Activated naive CD4-positive, alpha-beta T cell treated with anti-CD3 and anti-CD28 coated beads, Interleukin-2, amount 50 U/mL, for 16 hours (primary cell): ENCODE measurements at regions not wholly inside any gene's neighbourhood (a gene's known extent, or its start where the extent isn't known, plus 50 kb on each side); places are given as distances from the start of the nearest gene placed in this dataset.
"Not testable (repeated sequence)": the region's sequence is repeated elsewhere in the genome, so short reads cannot be mapped to it uniquely, and the experiment has no call there.

Experiments used
- DNase-seq: peaks from one replicate; pipeline ENCODE4 v3.0.0-alpha.2; 2020

- DNase-seq, result no peak
Measured at GRCh38 chr14:84882830-84883229, 647.1 kb upstream of the FLRT2 start.

- DNase-seq, result no peak
Measured at GRCh38 chr14:84885061-84885460, 644.9 kb upstream of the FLRT2 start.

- no peak for DNase-seq
Measured at GRCh38 chr14:84891404-84891803, 638.5 kb upstream of the FLRT2 start.

- no peak for DNase-seq
Measured at GRCh38 chr14:84894254-84894653, 635.7 kb upstream of the FLRT2 start.

- no peak for DNase-seq
Measured at GRCh38 chr14:84922370-84922769, 607.6 kb upstream of the FLRT2 start.

- no peak for DNase-seq
Measured at GRCh38 chr14:84926656-84927055, 603.3 kb upstream of the FLRT2 start.

- DNase-seq, result no peak
Measured at GRCh38 chr14:84927096-84927827, 602.7 kb upstream of the FLRT2 start.

- no peak for DNase-seq
Measured at GRCh38 chr14:84929086-84929485, 600.9 kb upstream of the FLRT2 start.

- no peak for DNase-seq
Measured at GRCh38 chr14:84929834-84930233, 600.1 kb upstream of the FLRT2 start.

GRCh38 chr14:84937016-84937415 lies 592.9 kb upstream of the FLRT2 start:
- no peak for DNase-seq

GRCh38 chr14:84937449-84937848 lies 592.5 kb upstream of the FLRT2 start:
- no peak for DNase-seq

- not testable (repeated sequence) for DNase-seq
Measured at GRCh38 chr14:84944901-84945300, 585.0 kb upstream of the FLRT2 start.

GRCh38 chr14:84959851-84960520 lies 570.0 kb upstream of the FLRT2 start:
- no peak for DNase-seq

GRCh38 chr14:84961637-84962036 lies 568.3 kb upstream of the FLRT2 start:
- DNase-seq, result no peak

- DNase-seq, result no peak
Measured at GRCh38 chr14:84963518-84963917, 566.4 kb upstream of the FLRT2 start.

GRCh38 chr14:84965279-84965678 lies 564.7 kb upstream of the FLRT2 start:
- no peak for DNase-seq

GRCh38 chr14:84969501-84969900 lies 560.4 kb upstream of the FLRT2 start:
- no peak for DNase-seq

GRCh38 chr14:84975241-84975902 lies 554.6 kb upstream of the FLRT2 start:
- DNase-seq, result no peak

GRCh38 chr14:84976805-84977204 lies 553.1 kb upstream of the FLRT2 start:
- DNase-seq, result no peak

GRCh38 chr14:84987042-84987441 lies 542.9 kb upstream of the FLRT2 start:
- DNase-seq, result no peak

GRCh38 chr14:84988357-84988756 lies 541.6 kb upstream of the FLRT2 start:
- no peak for DNase-seq

- no peak for DNase-seq
Measured at GRCh38 chr14:84991021-84991420, 538.9 kb upstream of the FLRT2 start.

- no peak for DNase-seq
Measured at GRCh38 chr14:84998216-84998615, 531.7 kb upstream of the FLRT2 start.

GRCh38 chr14:85002846-85003245 lies 527.1 kb upstream of the FLRT2 start:
- no peak for DNase-seq
